Lower leg skin (tissue), 3 donors: ENCODE measurements at regions not wholly inside any gene's neighbourhood (a gene's known extent, or its start where the extent isn't known, plus 50 kb on each side); places are given as distances from the start of the nearest gene placed in this dataset.

Experiments
- POLR2A ChIP-seq, 2 donors: fragments of 450-650 bp; IDR thresholded peaks; one replicate each; pipeline ENCODE4 v1.6.1; 2016 to 2017; ENCODE audit warnings: antibody characterized with exemption in 2 of 2, mild to moderate bottlenecking in 1 of 2, moderate library complexity in 1 of 2
- TF ChIP-seq, protein P1 (sequence below), 3 donors: fragments of 450-650 bp; IDR thresholded peaks; one replicate each; pipeline ENCODE4 v1.5.1; 2016; ENCODE audit warnings: antibody characterized with exemption in 3 of 3, mild to moderate bottlenecking in 3 of 3, moderate library complexity in 2 of 3

GRCh38 chr13:109667056-109667455 is 119.3 kb downstream of the IRS2 start:
- TF ChIP-seq, protein P1, sequence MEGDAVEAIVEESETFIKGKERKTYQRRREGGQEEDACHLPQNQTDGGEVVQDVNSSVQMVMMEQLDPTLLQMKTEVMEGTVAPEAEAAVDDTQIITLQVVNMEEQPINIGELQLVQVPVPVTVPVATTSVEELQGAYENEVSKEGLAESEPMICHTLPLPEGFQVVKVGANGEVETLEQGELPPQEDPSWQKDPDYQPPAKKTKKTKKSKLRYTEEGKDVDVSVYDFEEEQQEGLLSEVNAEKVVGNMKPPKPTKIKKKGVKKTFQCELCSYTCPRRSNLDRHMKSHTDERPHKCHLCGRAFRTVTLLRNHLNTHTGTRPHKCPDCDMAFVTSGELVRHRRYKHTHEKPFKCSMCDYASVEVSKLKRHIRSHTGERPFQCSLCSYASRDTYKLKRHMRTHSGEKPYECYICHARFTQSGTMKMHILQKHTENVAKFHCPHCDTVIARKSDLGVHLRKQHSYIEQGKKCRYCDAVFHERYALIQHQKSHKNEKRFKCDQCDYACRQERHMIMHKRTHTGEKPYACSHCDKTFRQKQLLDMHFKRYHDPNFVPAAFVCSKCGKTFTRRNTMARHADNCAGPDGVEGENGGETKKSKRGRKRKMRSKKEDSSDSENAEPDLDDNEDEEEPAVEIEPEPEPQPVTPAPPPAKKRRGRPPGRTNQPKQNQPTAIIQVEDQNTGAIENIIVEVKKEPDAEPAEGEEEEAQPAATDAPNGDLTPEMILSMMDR (IDR thresholded peaks at IDR 0.05), result no peak
- no peak for TF ChIP-seq POLR2A (IDR thresholded peaks at IDR 0.05)
